ENCODE measurements at regions not wholly inside any gene's neighbourhood (a gene's known extent, or its start where the extent isn't known, plus 50 kb on each side); places are given as distances from the start of the nearest gene placed in this dataset.

DNA sequence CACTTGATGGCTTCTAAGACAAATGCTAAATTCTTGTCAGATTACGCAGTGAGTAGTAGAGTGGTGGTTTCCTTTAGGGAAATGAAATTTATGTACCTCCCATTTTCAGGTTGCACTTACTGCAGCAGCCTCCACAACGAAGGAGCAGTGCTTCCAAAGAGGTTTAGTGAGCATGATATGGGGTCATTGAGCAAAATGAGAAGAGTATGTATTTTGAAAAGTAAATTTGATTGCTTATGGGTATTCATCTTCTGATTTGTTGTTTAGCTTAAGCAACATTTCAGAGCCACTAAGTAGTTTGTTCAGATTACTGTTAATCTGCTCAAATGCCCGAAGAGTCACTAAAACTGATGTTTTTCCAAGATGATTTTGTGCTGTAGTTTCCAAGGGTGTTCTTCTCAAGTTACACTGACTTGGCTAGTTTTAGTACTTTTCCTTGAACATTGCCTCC, 493.6 kb downstream of the PCNX1 start:
- TF ChIP-seq TAF1 (IDR thresholded peaks at IDR 0.05; ENCODE audit: borderline replicate concordance, insufficient read depth, low read length), result no peak
- no peak for TF ChIP-seq FOXP2 (optimal IDR thresholded peaks at IDR 0.05; ENCODE audit: borderline replicate concordance, extremely low read depth, extremely low read length, insufficient read depth)

DNA sequence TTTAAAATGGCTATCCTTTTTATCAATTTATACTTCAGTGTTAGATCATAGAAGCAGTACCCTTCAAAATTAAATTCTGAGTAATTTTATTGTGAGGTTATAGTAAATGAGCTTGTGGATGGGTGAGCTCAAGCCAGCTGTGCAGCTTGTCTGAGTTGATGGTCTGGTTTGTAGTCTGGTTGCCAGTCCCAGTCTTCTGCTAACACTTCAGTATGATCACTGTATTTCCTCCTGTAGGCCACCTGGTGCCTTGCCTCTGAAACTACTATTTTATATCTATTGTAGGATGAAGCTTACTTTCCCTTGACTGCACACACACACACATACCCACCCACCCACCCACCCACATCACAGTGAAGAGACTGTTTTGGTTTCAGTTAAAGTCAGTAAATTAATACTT, 496.4 kb downstream of the PCNX1 start:
- TF ChIP-seq, protein P1, sequence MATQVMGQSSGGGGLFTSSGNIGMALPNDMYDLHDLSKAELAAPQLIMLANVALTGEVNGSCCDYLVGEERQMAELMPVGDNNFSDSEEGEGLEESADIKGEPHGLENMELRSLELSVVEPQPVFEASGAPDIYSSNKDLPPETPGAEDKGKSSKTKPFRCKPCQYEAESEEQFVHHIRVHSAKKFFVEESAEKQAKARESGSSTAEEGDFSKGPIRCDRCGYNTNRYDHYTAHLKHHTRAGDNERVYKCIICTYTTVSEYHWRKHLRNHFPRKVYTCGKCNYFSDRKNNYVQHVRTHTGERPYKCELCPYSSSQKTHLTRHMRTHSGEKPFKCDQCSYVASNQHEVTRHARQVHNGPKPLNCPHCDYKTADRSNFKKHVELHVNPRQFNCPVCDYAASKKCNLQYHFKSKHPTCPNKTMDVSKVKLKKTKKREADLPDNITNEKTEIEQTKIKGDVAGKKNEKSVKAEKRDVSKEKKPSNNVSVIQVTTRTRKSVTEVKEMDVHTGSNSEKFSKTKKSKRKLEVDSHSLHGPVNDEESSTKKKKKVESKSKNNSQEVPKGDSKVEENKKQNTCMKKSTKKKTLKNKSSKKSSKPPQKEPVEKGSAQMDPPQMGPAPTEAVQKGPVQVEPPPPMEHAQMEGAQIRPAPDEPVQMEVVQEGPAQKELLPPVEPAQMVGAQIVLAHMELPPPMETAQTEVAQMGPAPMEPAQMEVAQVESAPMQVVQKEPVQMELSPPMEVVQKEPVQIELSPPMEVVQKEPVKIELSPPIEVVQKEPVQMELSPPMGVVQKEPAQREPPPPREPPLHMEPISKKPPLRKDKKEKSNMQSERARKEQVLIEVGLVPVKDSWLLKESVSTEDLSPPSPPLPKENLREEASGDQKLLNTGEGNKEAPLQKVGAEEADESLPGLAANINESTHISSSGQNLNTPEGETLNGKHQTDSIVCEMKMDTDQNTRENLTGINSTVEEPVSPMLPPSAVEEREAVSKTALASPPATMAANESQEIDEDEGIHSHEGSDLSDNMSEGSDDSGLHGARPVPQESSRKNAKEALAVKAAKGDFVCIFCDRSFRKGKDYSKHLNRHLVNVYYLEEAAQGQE (IDR thresholded peaks at IDR 0.05; ENCODE audit: insufficient read depth in 1 of 2, low read depth in 2 of 2, low read length in 2 of 2), result no peak

DNA sequence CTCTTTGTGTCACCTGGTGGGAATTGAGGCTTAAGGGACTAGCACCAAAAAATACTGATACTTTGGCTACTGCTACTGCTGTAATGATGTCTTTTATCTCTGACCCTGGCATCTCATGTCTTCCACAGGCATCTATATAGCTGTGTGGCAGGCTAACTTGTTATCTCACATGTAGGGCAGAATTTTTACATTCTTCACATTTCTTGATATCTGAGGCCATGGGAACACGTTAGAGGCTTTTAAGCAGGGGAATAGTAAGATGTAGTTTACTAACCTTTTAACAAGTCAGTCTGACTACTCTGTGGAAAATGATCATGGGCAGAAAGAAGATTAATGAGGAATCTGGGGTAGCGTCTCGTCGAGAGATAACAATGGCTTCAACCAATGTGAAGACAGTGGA, 498.4 kb downstream of the PCNX1 start:
- TF ChIP-seq FOXP2 (optimal IDR thresholded peaks at IDR 0.05; ENCODE audit: borderline replicate concordance, extremely low read depth, extremely low read length, insufficient read depth), result no peak
- no peak for TF ChIP-seq TAF1 (IDR thresholded peaks at IDR 0.05; ENCODE audit: borderline replicate concordance, insufficient read depth, low read length)
- TF ChIP-seq, protein P1 (IDR thresholded peaks at IDR 0.05; ENCODE audit: insufficient read depth in 1 of 2, low read depth in 2 of 2, low read length in 2 of 2), result no peak
- no peak for TF ChIP-seq SIN3A (IDR thresholded peaks at IDR 0.05; ENCODE audit: borderline replicate concordance, insufficient read depth, low read length)
- no peak for TF ChIP-seq POLR2AphosphoS5 (IDR thresholded peaks at IDR 0.05; ENCODE audit: low read depth, low read length)

DNA sequence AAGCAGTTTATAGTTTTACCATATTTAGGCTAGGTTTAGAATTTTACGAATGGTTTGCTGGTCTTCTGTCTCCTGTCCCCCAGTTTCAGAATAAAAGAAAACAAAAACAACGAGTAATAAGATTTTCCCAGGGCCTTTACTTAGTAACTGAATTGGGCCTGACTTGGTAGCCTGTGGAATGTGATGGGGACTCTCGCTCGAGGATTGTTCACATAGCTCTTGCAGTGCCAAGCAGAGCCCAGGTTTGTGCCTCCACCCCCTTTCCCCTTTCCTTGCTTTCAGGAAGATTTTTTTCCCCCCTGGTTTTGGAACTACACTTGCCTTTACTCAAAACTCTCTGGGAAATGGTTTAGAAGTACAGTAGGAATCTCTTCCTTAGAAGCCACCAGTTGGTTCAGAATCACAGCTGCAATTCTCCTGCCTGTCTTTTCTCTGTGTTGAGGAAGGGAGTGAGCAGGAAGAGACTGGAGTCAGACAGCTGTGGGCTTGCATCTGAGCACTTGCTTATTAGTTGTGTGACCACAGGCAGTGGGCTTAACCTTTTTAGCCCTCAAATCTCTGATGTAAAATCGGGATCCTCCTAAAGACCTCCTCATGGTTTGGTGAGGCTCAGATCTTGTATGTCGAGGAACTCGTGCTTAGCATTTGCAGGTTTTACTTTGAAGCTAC, 501.2 kb downstream of the PCNX1 start:
- TF ChIP-seq, protein P1 (IDR thresholded peaks at IDR 0.05; ENCODE audit: insufficient read depth in 1 of 2, low read depth in 2 of 2, low read length in 2 of 2), result no peak
- no peak for TF ChIP-seq POLR2AphosphoS5 (IDR thresholded peaks at IDR 0.05; ENCODE audit: low read depth, low read length)
- no peak for TF ChIP-seq SIN3A (IDR thresholded peaks at IDR 0.05; ENCODE audit: borderline replicate concordance, insufficient read depth, low read length)
- TF ChIP-seq FOXP2 (optimal IDR thresholded peaks at IDR 0.05; ENCODE audit: borderline replicate concordance, extremely low read depth, extremely low read length, insufficient read depth), result no peak
- no peak for TF ChIP-seq TAF1 (IDR thresholded peaks at IDR 0.05; ENCODE audit: borderline replicate concordance, insufficient read depth, low read length)

DNA sequence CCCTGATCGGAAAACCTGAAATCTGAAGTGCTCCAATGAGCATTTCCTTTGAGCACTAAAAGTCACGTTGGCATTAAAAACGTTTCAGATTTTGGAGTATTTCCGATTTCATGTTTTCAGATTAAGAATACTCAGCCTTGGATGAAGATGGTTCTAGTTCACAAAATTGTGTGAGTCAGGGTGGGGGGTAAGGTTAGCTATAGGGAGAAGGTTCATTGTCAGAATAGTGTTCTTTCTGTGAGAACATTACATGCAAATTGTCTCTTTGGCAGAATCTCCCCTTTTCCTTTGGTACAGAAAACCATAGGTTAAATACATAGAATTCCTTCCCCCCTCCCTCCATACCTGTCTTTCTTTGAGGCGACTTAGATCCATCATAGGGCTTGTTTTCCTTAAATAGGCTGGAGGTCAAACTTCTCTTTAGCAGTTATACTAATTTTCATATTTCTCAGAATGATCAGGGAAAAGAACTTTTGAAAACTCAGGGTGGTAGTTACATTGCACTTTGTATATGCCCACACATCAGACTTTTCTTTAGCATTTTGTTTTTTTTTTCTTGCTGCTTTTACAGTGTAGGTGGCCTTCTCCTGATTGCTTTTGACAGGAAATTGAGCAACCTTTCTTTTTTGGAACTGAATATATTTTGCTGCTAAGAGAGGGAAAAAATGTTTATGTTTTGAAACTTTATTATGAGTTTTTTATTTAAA, 503.5 kb downstream of the PCNX1 start:
- TF ChIP-seq, protein P1 (IDR thresholded peaks at IDR 0.05; ENCODE audit: insufficient read depth in 1 of 2, low read depth in 2 of 2, low read length in 2 of 2), result no peak
- TF ChIP-seq TAF1 (IDR thresholded peaks at IDR 0.05; ENCODE audit: borderline replicate concordance, insufficient read depth, low read length) (no peak), POLR2AphosphoS5 (IDR thresholded peaks at IDR 0.05; ENCODE audit: low read depth, low read length) (no peak), FOXP2 (optimal IDR thresholded peaks at IDR 0.05; ENCODE audit: borderline replicate concordance, extremely low read depth, extremely low read length, insufficient read depth) (no peak), SIN3A (IDR thresholded peaks at IDR 0.05; ENCODE audit: borderline replicate concordance, insufficient read depth, low read length) (no peak)
